ENCODE measurements at regions not wholly inside any gene's neighbourhood (a gene's known extent, or its start where the extent isn't known, plus 50 kb on each side); places are given as distances from the start of the nearest gene placed in this dataset.

DNA sequence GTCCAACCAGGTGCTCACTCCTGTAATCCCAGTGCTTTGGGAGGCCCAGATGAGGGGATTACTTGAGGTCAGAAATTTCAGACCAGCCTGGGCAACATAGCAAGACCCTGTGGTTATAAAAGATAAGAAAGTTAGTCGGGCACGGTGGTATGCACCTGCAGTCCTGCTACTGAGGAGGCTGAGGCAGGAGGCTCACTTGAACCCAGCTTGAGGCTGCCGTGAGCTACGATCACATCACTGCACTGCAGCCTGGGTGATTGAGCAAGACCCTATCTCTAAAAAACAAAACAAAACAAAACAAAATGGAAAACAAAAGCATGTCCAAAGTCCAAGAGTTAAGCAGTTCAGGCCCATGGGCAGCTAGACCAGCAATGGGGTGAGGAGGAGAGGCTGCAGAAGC is 143.2 kb downstream of the IRX5 start:
- TF ChIP-seq, protein P1, sequence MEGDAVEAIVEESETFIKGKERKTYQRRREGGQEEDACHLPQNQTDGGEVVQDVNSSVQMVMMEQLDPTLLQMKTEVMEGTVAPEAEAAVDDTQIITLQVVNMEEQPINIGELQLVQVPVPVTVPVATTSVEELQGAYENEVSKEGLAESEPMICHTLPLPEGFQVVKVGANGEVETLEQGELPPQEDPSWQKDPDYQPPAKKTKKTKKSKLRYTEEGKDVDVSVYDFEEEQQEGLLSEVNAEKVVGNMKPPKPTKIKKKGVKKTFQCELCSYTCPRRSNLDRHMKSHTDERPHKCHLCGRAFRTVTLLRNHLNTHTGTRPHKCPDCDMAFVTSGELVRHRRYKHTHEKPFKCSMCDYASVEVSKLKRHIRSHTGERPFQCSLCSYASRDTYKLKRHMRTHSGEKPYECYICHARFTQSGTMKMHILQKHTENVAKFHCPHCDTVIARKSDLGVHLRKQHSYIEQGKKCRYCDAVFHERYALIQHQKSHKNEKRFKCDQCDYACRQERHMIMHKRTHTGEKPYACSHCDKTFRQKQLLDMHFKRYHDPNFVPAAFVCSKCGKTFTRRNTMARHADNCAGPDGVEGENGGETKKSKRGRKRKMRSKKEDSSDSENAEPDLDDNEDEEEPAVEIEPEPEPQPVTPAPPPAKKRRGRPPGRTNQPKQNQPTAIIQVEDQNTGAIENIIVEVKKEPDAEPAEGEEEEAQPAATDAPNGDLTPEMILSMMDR (optimal IDR thresholded peaks at IDR 0.05 in 1 of 3, IDR thresholded peaks at IDR 0.05 in 1 of 3, conservative IDR thresholded peaks at IDR 0.05 in 1 of 3; ENCODE audit: extremely low read depth in 1 of 3, insufficient read depth in 2 of 3, low read length in 3 of 3) = no peak
- TF ChIP-seq EZH2 (IDR thresholded peaks at IDR 0.05; ENCODE audit: low read length) = no peak
